IMR-90 (cell line): ENCODE measurements at regions not wholly inside any gene's neighbourhood (a gene's known extent, or its start where the extent isn't known, plus 50 kb on each side); places are given as distances from the start of the nearest gene placed in this dataset.

Source experiments
- ATAC-seq: fragments of 200-7000 bp; cut with Tn5 transposase; 2 replicates; pipeline ENCODE4 v1.9.1; 2020; ENCODE audit warnings: low read depth, mild to moderate bottlenecking, moderate library complexity
- BruUV-seq: library from RNA; stranded (reverse); fragments of 400-500 nt; replicated peaks from 2 replicates; lab custom pipeline; 2021; lab: Mats Ljungman, UMichigan
- CTCF ChIA-PET: fragments of 300-600 bp; formaldehyde crosslinking; extraction: SDS; loops from one replicate; lab custom pipeline; 2021; ENCODE audit warnings: antibody characterized with exemption; lab: Yijun Ruan, JAX
- POLR2A ChIA-PET: fragments of 300-600 bp; sonication (Branson Sonifier 250); formaldehyde crosslinking; loops from one replicate; lab custom pipeline; 2022; ENCODE audit warnings: antibody characterized with exemption; ENCODE audit not compliant: unreplicated experiment; lab: Charles Lee
- DNase-seq: peaks from one replicate; pipeline ENCODE4 v3.0.0; 2013
- H2AFZ ChIP-seq: replicated peaks from 2 replicates; pipeline ENCODE3; 2013; ENCODE audit warnings: low read length, mild to moderate bottlenecking; ENCODE audit not compliant: poor library complexity
- H2AK5ac ChIP-seq: 2 replicates; pipeline ENCODE4 v1.6.1; 2013; ENCODE audit warnings: low read depth, low read length, inconsistent platforms
- H2AK9ac ChIP-seq: replicated peaks from 2 replicates; pipeline ENCODE3; 2013; ENCODE audit warnings: mild to moderate bottlenecking, low read depth, low read length, moderate library complexity; ENCODE audit not compliant: poor library complexity
- H2BK120ac ChIP-seq: 2 replicates; pipeline ENCODE4 v1.6.1; 2013; ENCODE audit warnings: low read depth, low read length, inconsistent platforms
- H2BK15ac ChIP-seq: 3 replicates; pipeline ENCODE4 v1.6.1; 2013; ENCODE audit warnings: low read depth, low read length, inconsistent platforms
- H2BK20ac ChIP-seq: 2 replicates; pipeline ENCODE4 v1.6.1; 2013; ENCODE audit warnings: low read depth, mild to moderate bottlenecking, inconsistent platforms, low read length, moderate library complexity
- H2BK5ac ChIP-seq: 2 replicates; pipeline ENCODE4 v1.6.1; 2013; ENCODE audit warnings: mild to moderate bottlenecking, low read depth, low read length, inconsistent platforms; ENCODE audit not compliant: poor library complexity, severe bottlenecking
- H3K14ac ChIP-seq: replicated peaks from 2 replicates; pipeline ENCODE4 v1.6.1; 2013; ENCODE audit warnings: low read depth, low read length, inconsistent platforms
- H3K18ac ChIP-seq: 2 replicates; pipeline ENCODE4 v1.6.1; 2013; ENCODE audit warnings: low read depth, low read length, control low read depth
- H3K23ac ChIP-seq: 2 replicates; pipeline ENCODE4 v1.6.1; 2013; ENCODE audit warnings: low read depth, low read length, inconsistent platforms
- H3K27ac ChIP-seq: 2 replicates; pipeline ENCODE4 v1.5.1; 2013; ENCODE audit warnings: mild to moderate bottlenecking, control low read depth, low read length; ENCODE audit not compliant: insufficient read depth
- H3K27me3 ChIP-seq: 2 replicates; pipeline ENCODE4 v1.6.1; 2013; ENCODE audit warnings: low read length; ENCODE audit not compliant: control insufficient read depth, insufficient read depth
- H3K36me3 ChIP-seq: 2 replicates; pipeline ENCODE4 v1.6.1; 2013; ENCODE audit warnings: low read length, mixed read lengths; ENCODE audit not compliant: control insufficient read depth, insufficient read depth
- H3K4ac ChIP-seq: 2 replicates; pipeline ENCODE4 v1.6.1; 2013; ENCODE audit warnings: low read depth, low read length, inconsistent platforms
- H3K4me1 ChIP-seq: 2 replicates; pipeline ENCODE4 v1.6.1; 2013; ENCODE audit warnings: low read length, mixed read lengths; ENCODE audit not compliant: control insufficient read depth, insufficient read depth
- H3K4me2 ChIP-seq: 2 replicates; pipeline ENCODE4 v1.6.1; 2013; ENCODE audit warnings: low read depth, mild to moderate bottlenecking, control low read depth, low read length, moderate library complexity
- H3K4me3 ChIP-seq: 2 replicates; pipeline ENCODE4 v1.5.1; 2013; ENCODE audit warnings: low read depth, mild to moderate bottlenecking, control low read depth, low read length, moderate library complexity; ENCODE audit not compliant: insufficient read depth
- H3K56ac ChIP-seq: 2 replicates; pipeline ENCODE4 v1.6.1; 2013; ENCODE audit warnings: low read length, inconsistent platforms; ENCODE audit not compliant: insufficient read depth; ENCODE audit errors: extremely low read depth
- H3K79me1 ChIP-seq, 2 experiments: 2 replicates each; pipeline ENCODE4 v1.6.1; 2013; ENCODE audit warnings: low read length in 2 of 2, inconsistent platforms in 1 of 2, low read depth in 1 of 2
- H3K9ac ChIP-seq: 2 replicates; pipeline ENCODE4 v1.6.1; 2013; ENCODE audit warnings: low read depth, low read length, control low read depth
- H3K9me1 ChIP-seq: 2 replicates; pipeline ENCODE4 v1.6.1; 2013; ENCODE audit warnings: low read length, inconsistent platforms; ENCODE audit not compliant: insufficient read depth
- H3K9me3 ChIP-seq: 2 replicates; pipeline ENCODE4 v1.6.1; 2013; ENCODE audit warnings: low read length; ENCODE audit not compliant: control insufficient read depth, insufficient read depth
- H4K20me1 ChIP-seq: 2 replicates; pipeline ENCODE4 v1.6.1; 2013; ENCODE audit warnings: low read length, inconsistent platforms; ENCODE audit not compliant: insufficient read depth
- H4K5ac ChIP-seq: 2 replicates; pipeline ENCODE4 v1.6.1; 2013; ENCODE audit warnings: mild to moderate bottlenecking, low read depth, low read length, control low read depth
- H4K8ac ChIP-seq, 2 experiments: 2 replicates each; pipeline ENCODE4 v1.6.1; 2013; ENCODE audit warnings: low read depth in 2 of 2, low read length in 2 of 2, control low read depth in 1 of 2, inconsistent platforms in 1 of 2
- H4K91ac ChIP-seq: 2 replicates; pipeline ENCODE4 v1.6.1; 2013; ENCODE audit warnings: low read depth, low read length, inconsistent platforms; ENCODE audit not compliant: insufficient read depth
- BHLHE40 ChIP-seq: fragments of 150-350 bp; IDR thresholded peaks from 2 replicates; pipeline ENCODE4 v1.6.1; 2016; ENCODE audit warnings: mild to moderate bottlenecking, low read depth, low read length
- CEBPB ChIP-seq: IDR thresholded peaks from 2 replicates; pipeline ENCODE4 v1.6.1; 2012; ENCODE audit warnings: low read depth, low read length, improper control_type of control experiment
- CHD1 ChIP-seq: IDR thresholded peaks from 2 replicates; pipeline ENCODE4 v1.6.1; 2012; ENCODE audit warnings: low read depth, low read length, improper control_type of control experiment
- CTCF ChIP-seq: conservative IDR thresholded peaks from 2 replicates; pipeline ENCODE4 v1.5.1; 2012; ENCODE audit warnings: mild to moderate bottlenecking, low read depth, low read length, improper control_type of control experiment
- ELK1 ChIP-seq: fragments of 150-350 bp; IDR thresholded peaks from 2 replicates; pipeline ENCODE4 v1.6.1; 2016; ENCODE audit warnings: low read depth, mild to moderate bottlenecking, low read length, moderate library complexity, borderline replicate concordance
- FOS ChIP-seq: fragments of 150-350 bp; IDR thresholded peaks from 2 replicates; pipeline ENCODE4 v1.6.1; 2016; ENCODE audit warnings: low read depth, low read length
- MAFK ChIP-seq: IDR thresholded peaks from 2 replicates; pipeline ENCODE4 v1.6.1; 2012; ENCODE audit warnings: low read depth, low read length, improper control_type of control experiment
- MAZ ChIP-seq: IDR thresholded peaks from 2 replicates; pipeline ENCODE4 v1.6.1; 2012; ENCODE audit warnings: low read depth, mild to moderate bottlenecking, low read length, improper control_type of control experiment, moderate library complexity, borderline replicate concordance
- MXI1 ChIP-seq: IDR thresholded peaks from 2 replicates; pipeline ENCODE4 v1.6.1; 2012; ENCODE audit warnings: low read depth, mild to moderate bottlenecking, low read length, moderate library complexity, borderline replicate concordance
- NFE2L2 ChIP-seq: fragments of 150-350 bp; IDR thresholded peaks from 2 replicates; pipeline ENCODE4 v1.6.1; 2016; ENCODE audit warnings: low read depth, mild to moderate bottlenecking, low read length
- POLR2A ChIP-seq: IDR thresholded peaks from 2 replicates; pipeline ENCODE4 v1.6.1; 2012; ENCODE audit warnings: mild to moderate bottlenecking, low read depth, low read length
- RAD21 ChIP-seq: IDR thresholded peaks from 2 replicates; pipeline ENCODE4 v1.6.1; 2012; ENCODE audit warnings: low read length, improper control_type of control experiment
- RCOR1 ChIP-seq: IDR thresholded peaks from 2 replicates; pipeline ENCODE4 v1.6.1; 2012; ENCODE audit warnings: mild to moderate bottlenecking, low read length, improper control_type of control experiment; ENCODE audit not compliant: insufficient replicate concordance
- RFX5 ChIP-seq: IDR thresholded peaks from 2 replicates; pipeline ENCODE4 v1.8.0; 2012; ENCODE audit warnings: low read depth, mild to moderate bottlenecking, low read length, moderate library complexity
- SMC3 ChIP-seq: fragments of 150-350 bp; IDR thresholded peaks from 2 replicates; pipeline ENCODE4 v1.6.1; 2016; ENCODE audit warnings: low read depth, mild to moderate bottlenecking, antibody characterized with exemption, low read length, moderate library complexity
- USF2 ChIP-seq: fragments of 150-350 bp; IDR thresholded peaks from 2 replicates; pipeline ENCODE4 v1.6.1; 2017; ENCODE audit warnings: mild to moderate bottlenecking, antibody characterized with exemption, low read length, low read depth
- WGBS, 2 experiments: methylation state at CpG; one replicate each; pipeline versions ENCODE4 v1.1.5 to v1.1.7; 2013; ENCODE audit warnings: missing lambda C conversion rate in 2 of 2; ENCODE audit not compliant: insufficient read length in 1 of 2; ENCODE audit errors: extremely low coverage in 2 of 2; 5-methylcytosine and 5-hydroxymethylcytosine counted together
- dilution Hi-C: fragments of 300-500 bp; cut with HindIII; formaldehyde crosslinking; loops from one replicate; pipeline ENCODE4 v1.14.3; 2018; ENCODE audit warnings: low sequenced_read_pairs; ENCODE audit not compliant: unreplicated experiment
- in situ Hi-C: fragments of 300-500 bp; cut with MboI; formaldehyde crosslinking; loops from 3 replicates; pipeline ENCODE4 v1.14.3; 2019; ENCODE audit warnings: low sequenced_read_pairs, inconsistent platforms, mixed read lengths
- intact Hi-C: fragments of 100-400 bp; cut with micrococcal nuclease; formaldehyde crosslinking; loops from 2 replicates; pipeline ENCODE4 v1.10.0; 2022

GRCh38 chr17:13441873-13442272 is 159.9 kb downstream of the HS3ST3A1 start:
- Histone ChIP-seq H3K9me3 (no peaks in the 10 kb centered on the region), H3K27ac (no peak overlapping the region), H4K91ac (no peak overlapping the region), H4K20me1 (no peaks in the 10 kb centered on the region), H2BK20ac (no peak overlapping the region), H2AK5ac (no peak overlapping the region), H3K56ac (no peak overlapping the region), H3K14ac (no peak overlapping the region), H3K27me3 (no peaks in the 10 kb centered on the region), H3K4me3 (no peak overlapping the region), H2AFZ (no peak overlapping the region), H3K9ac (no peak overlapping the region), H2AK9ac (no peak overlapping the region), H3K23ac (no peak overlapping the region), H3K9me1 (no peaks in the 10 kb centered on the region), H4K8ac (no peak overlapping the region), H2BK5ac (no peak overlapping the region), H2BK15ac (no peak overlapping the region), H3K4ac (no peak overlapping the region), H3K18ac (no peak overlapping the region), H2BK120ac (no peak overlapping the region), H4K5ac (no peak overlapping the region), H3K79me1 (no peaks in the 10 kb centered on the region), H3K4me2 (no peak overlapping the region), H3K36me3 (no peaks in the 10 kb centered on the region), H3K4me1 (no peaks in the 10 kb centered on the region)
- no peak for ATAC-seq
- WGBS, 2 experiments: no CpG with 5 or more reads among the region's 1 CpG
- POLR2A ChIA-PET: no interaction called here
- CTCF ChIA-PET: no interaction called here
- TF ChIP-seq MAFK (no peak), NFE2L2 (no peak), ELK1 (no peak), SMC3 (no peak), FOS (no peak), MXI1 (no peak), POLR2A (no peak), MAZ (no peak), RCOR1 (no peak), RAD21 (no peak), CEBPB (no peak), CHD1 (no peak), RFX5 (no peak), USF2 (no peak), CTCF (no peak), BHLHE40 (no peak)
- dilution Hi-C loops (no loop called here), intact Hi-C loops (no loop called here), in situ Hi-C loops (no loop called here)
- no peak for DNase-seq
- no TSS peak for BruUV-seq
